GM12864 (cell line): ENCODE measurements at regions not wholly inside any gene's neighbourhood (a gene's known extent, or its start where the extent isn't known, plus 50 kb on each side); places are given as distances from the start of the nearest gene placed in this dataset.

ENCODE experiments used
- DNase-seq: peaks from one replicate; pipeline ENCODE4 v3.0.0-alpha.2; 2011; ENCODE audit warnings: low read depth
- H3K4me3 ChIP-seq: 2 replicates; pipeline ENCODE4 v1.5.1; 2011; ENCODE audit warnings: mild to moderate bottlenecking, low read depth, low read length, control low read depth
- TF ChIP-seq, protein P1 (sequence below): IDR thresholded peaks from 2 replicates; pipeline ENCODE4 v1.5.1; 2011; ENCODE audit warnings: low read depth, mild to moderate bottlenecking, moderate library complexity, low read length, control low read depth, inconsistent platforms; ENCODE audit errors: missing control alignments

DNA sequence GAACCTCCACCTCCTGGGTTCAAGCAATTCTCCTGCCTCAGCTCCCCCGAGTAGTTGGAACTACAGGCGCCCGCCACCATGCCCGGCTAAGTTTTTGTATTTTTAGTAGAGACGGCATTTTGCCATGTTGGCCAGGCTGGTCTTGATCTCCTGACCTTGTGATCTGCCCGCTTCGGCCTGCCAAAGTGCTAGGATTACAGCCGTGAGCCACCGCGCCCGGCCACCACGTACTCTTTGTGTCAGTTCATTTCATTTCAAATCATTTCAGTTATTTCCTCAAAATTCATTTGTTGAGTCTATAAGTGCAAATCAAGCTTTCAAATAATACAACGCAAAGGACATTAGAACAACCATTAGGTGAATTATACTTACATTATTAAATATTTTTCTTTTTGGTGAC is 943.8 kb downstream of the TYW1 start:
- TF ChIP-seq, protein P1, sequence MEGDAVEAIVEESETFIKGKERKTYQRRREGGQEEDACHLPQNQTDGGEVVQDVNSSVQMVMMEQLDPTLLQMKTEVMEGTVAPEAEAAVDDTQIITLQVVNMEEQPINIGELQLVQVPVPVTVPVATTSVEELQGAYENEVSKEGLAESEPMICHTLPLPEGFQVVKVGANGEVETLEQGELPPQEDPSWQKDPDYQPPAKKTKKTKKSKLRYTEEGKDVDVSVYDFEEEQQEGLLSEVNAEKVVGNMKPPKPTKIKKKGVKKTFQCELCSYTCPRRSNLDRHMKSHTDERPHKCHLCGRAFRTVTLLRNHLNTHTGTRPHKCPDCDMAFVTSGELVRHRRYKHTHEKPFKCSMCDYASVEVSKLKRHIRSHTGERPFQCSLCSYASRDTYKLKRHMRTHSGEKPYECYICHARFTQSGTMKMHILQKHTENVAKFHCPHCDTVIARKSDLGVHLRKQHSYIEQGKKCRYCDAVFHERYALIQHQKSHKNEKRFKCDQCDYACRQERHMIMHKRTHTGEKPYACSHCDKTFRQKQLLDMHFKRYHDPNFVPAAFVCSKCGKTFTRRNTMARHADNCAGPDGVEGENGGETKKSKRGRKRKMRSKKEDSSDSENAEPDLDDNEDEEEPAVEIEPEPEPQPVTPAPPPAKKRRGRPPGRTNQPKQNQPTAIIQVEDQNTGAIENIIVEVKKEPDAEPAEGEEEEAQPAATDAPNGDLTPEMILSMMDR: no peak
- DNase-seq: no peak
- H3K4me3 ChIP-seq: no peak overlapping the region

DNA sequence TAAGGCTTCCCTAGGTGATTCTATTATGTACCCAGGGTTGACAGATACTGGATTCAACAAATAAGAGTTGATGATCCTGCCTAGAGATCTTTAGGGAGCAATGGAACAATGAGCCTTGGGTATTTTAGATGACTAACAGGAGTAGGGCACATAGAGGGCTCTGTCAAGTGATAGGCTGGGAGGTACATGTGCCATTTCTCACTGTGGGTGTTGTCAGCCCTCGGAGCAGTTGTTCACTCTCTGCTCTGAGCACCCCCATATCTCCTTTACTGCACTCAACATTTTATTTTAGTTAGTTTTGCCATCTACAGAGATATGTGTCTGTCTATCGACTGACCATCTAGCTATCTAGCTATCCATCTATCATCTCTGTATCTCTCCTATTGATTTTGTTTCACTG is 950.6 kb downstream of the TYW1 start:
- H3K4me3 ChIP-seq: no peak overlapping the region
- DNase-seq: no peak
- TF ChIP-seq, protein P1: no peak

DNA sequence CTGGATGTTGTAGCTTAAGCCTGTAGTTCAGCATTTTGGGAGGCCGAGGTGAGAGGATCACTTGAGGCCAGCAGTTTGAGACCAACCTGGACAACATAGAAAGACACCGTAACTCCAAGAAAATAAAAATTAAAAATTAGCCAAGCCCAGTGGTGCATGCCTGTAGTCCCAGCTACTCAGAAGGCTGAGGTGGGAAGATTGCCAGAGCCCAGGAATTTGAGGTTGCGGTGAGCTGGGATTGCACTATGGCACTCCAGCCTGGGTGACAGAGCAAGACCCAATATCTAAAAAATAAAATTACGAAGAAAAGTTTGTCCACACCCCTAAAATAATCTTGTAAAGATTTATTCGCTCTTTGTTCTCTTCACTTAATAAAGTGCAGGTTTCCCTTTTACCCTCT is 951.0 kb downstream of the TYW1 start:
- DNase-seq: no peak
- no peak overlapping the region for H3K4me3 ChIP-seq
- TF ChIP-seq, protein P1: no peak

GRCh38 chr7:67950321-67951083 is 953.9 kb downstream of the TYW1 start:
- no peak overlapping the region for H3K4me3 ChIP-seq

DNA sequence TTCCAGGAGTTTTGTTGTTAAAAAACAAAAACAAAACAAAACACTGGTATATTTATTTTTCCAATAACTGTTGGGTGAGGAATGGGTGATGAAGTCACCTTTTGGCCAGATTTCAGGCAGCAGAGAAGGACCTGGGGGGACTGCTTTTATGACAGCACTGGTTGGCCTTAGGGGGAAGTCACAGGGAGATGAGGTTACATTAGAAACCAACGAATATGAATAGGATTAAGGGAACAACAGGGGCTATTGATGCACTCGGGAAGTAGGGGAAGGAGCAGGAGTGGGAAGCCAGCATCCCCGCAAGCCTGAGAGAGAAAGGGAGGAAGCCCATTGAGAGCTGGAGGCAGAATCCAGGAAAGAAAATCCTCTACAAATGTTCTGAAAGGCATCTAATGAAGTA is 958.4 kb downstream of the TYW1 start:
- TF ChIP-seq, protein P1: no peak
- no peak for DNase-seq

More at GRCh38 chr7:67950321-67951083, 953.9 kb downstream of the TYW1 start:
- DNase-seq: no peak
- TF ChIP-seq, protein P1: no peak

GRCh38 chr7:67962863-67963262 is 966.2 kb downstream of the TYW1 start:
- DNase-seq: no peak
- TF ChIP-seq, protein P1: no peak
- H3K4me3 ChIP-seq: no peak overlapping the region

More for the DNA sequence above, 958.4 kb downstream of the TYW1 start:
- H3K4me3 ChIP-seq: no peak overlapping the region

DNA sequence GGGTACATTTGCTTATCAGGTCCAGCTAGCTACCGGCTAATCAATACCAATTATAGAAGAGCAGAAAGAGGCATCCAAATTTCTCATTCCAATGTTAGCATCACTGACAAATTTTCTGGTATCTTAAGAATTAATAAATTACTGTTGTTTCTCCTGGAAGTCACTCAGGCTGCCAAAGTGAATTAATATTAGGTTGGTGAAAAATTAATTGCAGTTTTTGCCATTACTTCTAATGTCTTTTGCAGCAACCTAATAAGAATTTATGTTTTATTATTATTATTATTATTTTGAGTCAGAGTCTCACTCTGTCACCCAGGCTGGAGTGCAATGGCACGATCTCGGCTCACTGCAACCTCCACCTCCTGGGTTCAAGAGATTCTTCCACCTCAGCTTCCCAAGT is 979.9 kb downstream of the TYW1 start:
- H3K4me3 ChIP-seq: no peak overlapping the region
- TF ChIP-seq, protein P1: no peak
- DNase-seq: no peak
